ENCODE measurements at regions not wholly inside any gene's neighbourhood (a gene's known extent, or its start where the extent isn't known, plus 50 kb on each side); places are given as distances from the start of the nearest gene placed in this dataset.
"Not testable (repeated sequence)": the region's sequence is repeated elsewhere in the genome, so short reads cannot be mapped to it uniquely, and the experiment has no call there.

DNA sequence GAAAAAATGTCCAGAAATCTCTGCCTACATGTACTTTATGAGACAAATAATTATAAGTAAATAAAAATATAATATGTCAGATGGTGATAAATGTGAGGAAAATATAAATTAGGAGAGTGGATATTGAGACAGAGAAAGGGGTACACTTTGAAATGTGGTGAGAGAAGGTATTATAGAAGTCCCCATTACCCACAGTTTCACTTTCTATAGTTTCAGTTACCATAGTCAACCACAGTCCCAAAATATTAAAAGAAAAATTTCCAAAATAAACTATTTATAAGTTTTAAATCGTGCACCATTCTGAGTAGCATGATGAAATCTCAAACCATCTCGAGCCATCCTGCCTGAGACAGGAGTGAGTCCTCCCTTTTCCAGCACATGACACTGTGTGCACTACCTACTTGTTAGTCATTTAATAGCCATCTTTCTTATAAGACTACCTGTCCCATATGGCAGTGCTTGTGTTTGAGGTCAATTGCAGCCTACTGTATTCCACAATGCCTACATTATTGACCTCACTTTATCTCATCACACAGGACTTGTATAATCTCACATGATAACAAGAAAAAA is 653.7 kb downstream of the DACH1 start:
- no peak for DNase-seq (ENCODE audit: low read depth)
- TF ChIP-seq, protein P1, sequence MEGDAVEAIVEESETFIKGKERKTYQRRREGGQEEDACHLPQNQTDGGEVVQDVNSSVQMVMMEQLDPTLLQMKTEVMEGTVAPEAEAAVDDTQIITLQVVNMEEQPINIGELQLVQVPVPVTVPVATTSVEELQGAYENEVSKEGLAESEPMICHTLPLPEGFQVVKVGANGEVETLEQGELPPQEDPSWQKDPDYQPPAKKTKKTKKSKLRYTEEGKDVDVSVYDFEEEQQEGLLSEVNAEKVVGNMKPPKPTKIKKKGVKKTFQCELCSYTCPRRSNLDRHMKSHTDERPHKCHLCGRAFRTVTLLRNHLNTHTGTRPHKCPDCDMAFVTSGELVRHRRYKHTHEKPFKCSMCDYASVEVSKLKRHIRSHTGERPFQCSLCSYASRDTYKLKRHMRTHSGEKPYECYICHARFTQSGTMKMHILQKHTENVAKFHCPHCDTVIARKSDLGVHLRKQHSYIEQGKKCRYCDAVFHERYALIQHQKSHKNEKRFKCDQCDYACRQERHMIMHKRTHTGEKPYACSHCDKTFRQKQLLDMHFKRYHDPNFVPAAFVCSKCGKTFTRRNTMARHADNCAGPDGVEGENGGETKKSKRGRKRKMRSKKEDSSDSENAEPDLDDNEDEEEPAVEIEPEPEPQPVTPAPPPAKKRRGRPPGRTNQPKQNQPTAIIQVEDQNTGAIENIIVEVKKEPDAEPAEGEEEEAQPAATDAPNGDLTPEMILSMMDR (IDR thresholded peaks at IDR 0.05; ENCODE audit: insufficient read depth, low read length) = no peak
- no peak overlapping the region for H3K4me3 ChIP-seq (ENCODE audit: low read depth, low read length)

DNA sequence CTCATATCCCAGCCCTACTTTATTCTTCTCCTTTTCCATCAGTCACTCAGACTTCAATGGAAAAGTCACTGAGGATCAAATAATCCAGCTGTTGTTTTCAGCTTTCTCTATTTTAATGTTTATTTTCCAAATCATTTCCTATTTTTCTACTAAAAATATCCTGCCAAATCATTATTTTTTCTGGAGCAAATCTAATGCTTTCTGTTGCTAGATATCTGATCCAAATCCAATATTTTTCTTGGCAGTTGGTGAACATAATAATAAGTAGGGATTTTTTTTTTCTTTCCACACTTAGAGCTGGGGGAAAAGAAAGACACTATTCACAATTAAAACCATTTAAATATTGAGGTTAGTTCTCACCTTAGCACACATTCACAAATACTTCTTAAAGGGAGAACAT is 656.1 kb downstream of the DACH1 start:
- no peak for DNase-seq (ENCODE audit: low read depth)
- TF ChIP-seq, protein P1 (IDR thresholded peaks at IDR 0.05; ENCODE audit: insufficient read depth, low read length) = no peak
- H3K4me3 ChIP-seq (ENCODE audit: low read depth, low read length) = no peak overlapping the region

DNA sequence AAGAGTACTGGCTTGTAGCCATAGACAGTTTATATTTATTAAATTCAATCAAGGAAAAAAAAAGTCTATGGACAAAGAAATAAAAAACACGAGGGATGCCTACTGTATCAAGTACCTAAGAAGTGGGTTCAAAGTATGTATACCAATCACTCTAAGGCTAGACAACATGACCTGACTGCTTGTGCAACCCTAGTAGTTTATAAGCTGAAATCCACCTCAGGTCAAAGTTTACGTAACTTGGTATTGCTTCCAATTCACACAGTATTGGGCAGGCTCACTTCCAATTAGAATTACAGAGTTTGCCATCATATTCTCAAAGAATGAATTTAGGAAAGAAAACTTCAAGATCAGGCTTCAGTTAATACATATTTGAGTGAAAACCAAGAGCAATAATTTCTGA is 657.8 kb downstream of the DACH1 start:
- TF ChIP-seq, protein P1 (IDR thresholded peaks at IDR 0.05; ENCODE audit: insufficient read depth, low read length) = no peak
- DNase-seq (ENCODE audit: low read depth) = no peak
- H3K4me3 ChIP-seq (ENCODE audit: low read depth, low read length) = no peak overlapping the region

DNA sequence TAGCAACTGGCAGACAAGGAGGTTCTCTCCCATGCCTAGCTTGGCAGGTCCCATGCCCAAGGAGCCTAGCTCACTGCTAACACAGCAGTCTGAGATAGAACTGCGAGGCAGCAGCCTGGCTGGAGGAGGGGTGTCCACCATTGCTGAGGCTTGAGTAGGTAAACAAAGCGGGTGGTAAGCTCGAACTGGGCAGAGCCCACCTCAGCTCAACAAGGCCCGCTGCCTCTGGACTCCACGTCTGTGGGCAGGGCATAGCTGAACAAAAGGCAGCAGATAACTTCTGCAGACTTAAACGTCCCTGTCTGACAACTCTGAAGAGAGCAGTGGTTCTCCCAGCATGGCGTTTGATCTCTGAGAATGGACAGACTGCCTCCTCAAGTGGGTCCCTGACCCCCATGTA is 682.4 kb downstream of the DACH1 start:
- H3K4me3 ChIP-seq (ENCODE audit: low read depth, low read length); DNase-seq (ENCODE audit: low read depth): not testable (repeated sequence)

DNA sequence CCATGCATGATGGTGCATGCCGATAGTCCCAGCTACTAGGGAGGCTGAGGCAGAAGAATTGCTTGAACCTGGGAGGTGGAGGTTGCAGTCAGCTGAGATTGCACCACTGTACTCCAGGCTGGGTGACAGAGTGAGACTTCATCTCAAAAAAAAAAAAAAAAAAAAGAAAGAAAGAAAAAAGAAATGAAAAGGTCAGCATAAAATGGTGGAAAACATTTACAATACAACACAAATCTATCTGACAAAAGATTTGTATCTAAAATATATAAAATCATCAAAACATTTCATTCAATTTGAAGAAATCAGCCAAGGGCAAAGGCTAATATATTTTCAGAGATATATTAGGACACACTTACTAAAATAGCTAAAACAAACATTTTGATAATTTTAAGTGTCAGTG is 683.7 kb downstream of the DACH1 start:
- not testable (repeated sequence) for DNase-seq (ENCODE audit: low read depth)

DNA sequence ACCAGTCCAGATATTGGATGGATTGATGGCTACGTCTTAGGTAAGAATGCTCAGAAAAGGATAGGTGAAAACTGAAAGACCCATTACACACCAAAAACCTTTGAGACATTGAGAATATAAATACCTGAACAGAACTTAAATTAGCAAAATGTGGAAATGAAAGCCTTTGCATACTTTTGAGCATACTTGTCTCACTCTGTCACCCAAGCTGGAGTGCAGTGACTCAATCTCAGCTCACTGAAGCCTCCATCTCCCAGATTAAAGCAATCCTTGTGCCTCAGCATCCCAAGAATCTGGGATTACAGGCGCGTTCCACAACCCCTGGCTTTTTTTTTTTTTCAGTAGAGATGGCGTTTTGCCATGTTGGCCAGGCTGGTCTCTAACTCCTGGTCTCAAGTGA is 695.3 kb downstream of the DACH1 start:
- TF ChIP-seq, protein P1 (IDR thresholded peaks at IDR 0.05; ENCODE audit: insufficient read depth, low read length) = no peak
- DNase-seq (ENCODE audit: low read depth) = no peak

More for the DNA sequence above, 683.7 kb downstream of the DACH1 start:
- H3K4me3 ChIP-seq (ENCODE audit: low read depth, low read length) = not testable (repeated sequence)

DNA sequence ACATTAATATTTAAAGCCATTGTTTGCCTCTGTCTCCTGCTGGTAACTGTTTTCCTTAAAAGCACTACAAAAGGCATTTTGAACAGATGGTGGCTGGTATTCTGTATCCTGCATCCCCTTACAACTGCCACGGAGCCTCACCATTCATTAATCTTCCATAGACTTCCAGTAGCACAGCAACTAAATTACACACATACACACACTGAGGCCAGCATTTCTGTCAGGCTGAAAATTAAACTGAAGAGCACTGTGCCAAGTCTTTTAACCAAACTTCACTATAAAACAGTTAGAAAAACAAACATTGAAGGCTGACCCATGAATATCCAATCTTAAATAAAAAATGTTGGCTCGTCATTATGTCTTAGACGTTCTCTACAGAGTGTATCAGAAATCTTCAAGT is 697.8 kb downstream of the DACH1 start:
- DNase-seq (ENCODE audit: low read depth) = no peak
- TF ChIP-seq, protein P1 (IDR thresholded peaks at IDR 0.05; ENCODE audit: insufficient read depth, low read length) = no peak
- H3K4me3 ChIP-seq (ENCODE audit: low read depth, low read length) = no peak overlapping the region

More for the DNA sequence above, 695.3 kb downstream of the DACH1 start:
- no peak overlapping the region for H3K4me3 ChIP-seq (ENCODE audit: low read depth, low read length)

DNA sequence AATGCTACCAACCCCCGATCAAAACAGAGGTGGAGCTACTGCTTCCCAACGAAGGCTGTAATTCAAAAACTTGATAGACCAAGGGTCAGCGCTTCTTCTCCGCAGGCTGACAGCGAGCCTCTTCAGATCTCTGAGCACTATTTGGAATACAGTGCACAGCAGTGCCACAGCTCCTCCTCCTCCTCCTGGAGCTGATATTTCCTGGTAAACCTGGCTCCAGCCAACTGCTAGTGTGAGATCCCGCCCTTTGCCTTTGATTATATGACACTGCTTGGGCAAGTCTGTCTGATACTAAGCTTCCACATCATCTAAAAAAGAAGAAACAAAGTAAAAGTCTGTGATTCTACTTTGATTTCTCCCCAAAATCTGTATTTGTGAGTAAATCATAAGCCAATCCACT is 710.5 kb downstream of the DACH1 start:
- H3K4me3 ChIP-seq (ENCODE audit: low read depth, low read length) = no peak overlapping the region
- no peak for DNase-seq (ENCODE audit: low read depth)
- TF ChIP-seq, protein P1 (IDR thresholded peaks at IDR 0.05; ENCODE audit: insufficient read depth, low read length) = no peak

Measured in fibroblast of the aortic adventitia (primary cell).